PC-3 (cell line): ENCODE measurements at regions not wholly inside any gene's neighbourhood (a gene's known extent, or its start where the extent isn't known, plus 50 kb on each side); places are given as distances from the start of the nearest gene placed in this dataset.

Source experiments
- ATAC-seq: fragments of 200-7000 bp; cut with Tn5 transposase; 2 replicates; pipeline ENCODE4 v1.9.1; 2020; ENCODE audit warnings: mild to moderate bottlenecking, moderate library complexity
- BruUV-seq: library from RNA; stranded (reverse); fragments of 400-500 nt; replicated peaks from 2 replicates; lab custom pipeline; 2021; lab: Mats Ljungman, UMichigan
- CTCF ChIA-PET: fragments of 300-600 bp; sonication (Branson Sonifier 250); formaldehyde crosslinking; loops from one replicate; lab custom pipeline; 2022; ENCODE audit warnings: antibody characterized with exemption; lab: Charles Lee
- POLR2A ChIA-PET: fragments of 300-600 bp; sonication (Branson Sonifier 250); formaldehyde crosslinking; loops from one replicate; lab custom pipeline; 2022; ENCODE audit warnings: antibody characterized with exemption; ENCODE audit not compliant: unreplicated experiment; lab: Charles Lee
- DNase-seq: peaks from one replicate; pipeline ENCODE4 v3.0.0-alpha.2; 2015
- H2AFZ ChIP-seq: fragments of 300-600 bp; sonication (generic); 2 replicates; pipeline ENCODE4 v1.6.0; 2016; ENCODE audit warnings: antibody characterized with exemption, low read length
- H3F3A ChIP-seq: fragments of 300-600 bp; sonication (generic); one replicate; pipeline ENCODE4 v1.6.0; 2017; ENCODE audit warnings: antibody characterized with exemption, low read length, control low read depth, mild to moderate bottlenecking; ENCODE audit not compliant: unreplicated experiment
- H3K27ac ChIP-seq: fragments of 300-600 bp; sonication (generic); 2 replicates; pipeline ENCODE4 v1.5.1; 2016; ENCODE audit warnings: mild to moderate bottlenecking, low read length
- H3K27me3 ChIP-seq: fragments of 300-600 bp; sonication (generic); 2 replicates; pipeline ENCODE4 v1.6.1; 2016; ENCODE audit warnings: low read length, mixed read lengths
- H3K36me3 ChIP-seq: fragments of 300-600 bp; sonication (generic); 2 replicates; pipeline ENCODE4 v1.6.1; 2016; ENCODE audit warnings: low read depth, mixed run types, low read length, mixed read lengths
- H3K4me1 ChIP-seq: fragments of 300-600 bp; sonication (generic); 2 replicates; pipeline ENCODE4 v1.5.1; 2016; ENCODE audit warnings: low read length; ENCODE audit not compliant: insufficient read depth
- H3K4me2 ChIP-seq: fragments of 300-600 bp; sonication (generic); 2 replicates; pipeline ENCODE4 v1.6.0; 2016; ENCODE audit warnings: low read length
- H3K4me3 ChIP-seq: fragments of 300-600 bp; sonication (generic); 2 replicates; pipeline ENCODE4 v1.5.1; 2016; ENCODE audit warnings: mild to moderate bottlenecking, low read length, mixed read lengths
- H3K79me2 ChIP-seq: fragments of 300-600 bp; sonication (generic); 2 replicates; pipeline ENCODE4 v1.6.1; 2017; ENCODE audit warnings: low read length, mixed read lengths
- H3K9ac ChIP-seq: fragments of 300-600 bp; sonication (generic); 2 replicates; pipeline ENCODE4 v1.6.0; 2016; ENCODE audit warnings: mild to moderate bottlenecking, low read length
- H3K9me2 ChIP-seq: fragments of 300-600 bp; sonication (generic); replicated peaks from 2 replicates; pipeline ENCODE4 v1.6.1; 2016; ENCODE audit warnings: mixed run types, low read length, mixed read lengths
- H3K9me3 ChIP-seq: fragments of 300-600 bp; sonication (generic); 2 replicates; pipeline ENCODE4 v1.6.1; 2016; ENCODE audit warnings: low read length, mixed read lengths
- H4K20me1 ChIP-seq: fragments of 300-600 bp; sonication (generic); 2 replicates; pipeline ENCODE4 v1.6.1; 2016; ENCODE audit warnings: low read length, mixed read lengths
- EZH2 ChIP-seq: fragments of 300-600 bp; sonication (generic); IDR thresholded peaks from one replicate; pipeline ENCODE4 v1.6.1; 2017; ENCODE audit warnings: antibody characterized with exemption, mild to moderate bottlenecking, low read length; ENCODE audit not compliant: unreplicated experiment
- EZH2phosphoT487 ChIP-seq: fragments of 300-600 bp; sonication (generic); IDR thresholded peaks from 2 replicates; pipeline ENCODE4 v1.6.1; 2018; ENCODE audit warnings: mild to moderate bottlenecking, antibody characterized with exemption, low read length, borderline replicate concordance
- intact Hi-C: fragments of 100-400 bp; cut with micrococcal nuclease; formaldehyde crosslinking; loops from 2 replicates; pipeline ENCODE4 v1.9.0; 2023
- TF ChIP-seq, protein P1 (sequence below): fragments of 300-600 bp; sonication (generic); conservative IDR thresholded peaks from 2 replicates; pipeline ENCODE4 v1.5.1; 2017; ENCODE audit warnings: antibody characterized with exemption, low read depth, mild to moderate bottlenecking, low read length

GRCh38 chr6:3918469-3918868 is 69.3 kb downstream of the FAM50B start:
- TF ChIP-seq EZH2phosphoT487 (no peak), EZH2 (no peak)
- TF ChIP-seq, protein P1, sequence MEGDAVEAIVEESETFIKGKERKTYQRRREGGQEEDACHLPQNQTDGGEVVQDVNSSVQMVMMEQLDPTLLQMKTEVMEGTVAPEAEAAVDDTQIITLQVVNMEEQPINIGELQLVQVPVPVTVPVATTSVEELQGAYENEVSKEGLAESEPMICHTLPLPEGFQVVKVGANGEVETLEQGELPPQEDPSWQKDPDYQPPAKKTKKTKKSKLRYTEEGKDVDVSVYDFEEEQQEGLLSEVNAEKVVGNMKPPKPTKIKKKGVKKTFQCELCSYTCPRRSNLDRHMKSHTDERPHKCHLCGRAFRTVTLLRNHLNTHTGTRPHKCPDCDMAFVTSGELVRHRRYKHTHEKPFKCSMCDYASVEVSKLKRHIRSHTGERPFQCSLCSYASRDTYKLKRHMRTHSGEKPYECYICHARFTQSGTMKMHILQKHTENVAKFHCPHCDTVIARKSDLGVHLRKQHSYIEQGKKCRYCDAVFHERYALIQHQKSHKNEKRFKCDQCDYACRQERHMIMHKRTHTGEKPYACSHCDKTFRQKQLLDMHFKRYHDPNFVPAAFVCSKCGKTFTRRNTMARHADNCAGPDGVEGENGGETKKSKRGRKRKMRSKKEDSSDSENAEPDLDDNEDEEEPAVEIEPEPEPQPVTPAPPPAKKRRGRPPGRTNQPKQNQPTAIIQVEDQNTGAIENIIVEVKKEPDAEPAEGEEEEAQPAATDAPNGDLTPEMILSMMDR, result no peak
- peaks cover 13% of the 10 kb centered on the region for H3K4me1 ChIP-seq
- no peaks in the 10 kb centered on the region for H3K9me2 ChIP-seq
- H3K79me2 ChIP-seq, result no peaks in the 10 kb centered on the region
- no peak overlapping the region for H3K9ac ChIP-seq
- no peak overlapping the region for H3K4me3 ChIP-seq
- POLR2A ChIA-PET, result no interaction called here
- H3K36me3 ChIP-seq, result no peaks in the 10 kb centered on the region
- no peak overlapping the region for H3K27ac ChIP-seq
- no peak overlapping the region for H3K4me2 ChIP-seq
- no peak for DNase-seq
- CTCF ChIA-PET, result no interaction called here
- no peaks in the 10 kb centered on the region for H3K9me3 ChIP-seq
- H3K27me3 ChIP-seq, result no peaks in the 10 kb centered on the region
- BruUV-seq, result no TSS peak
- intact Hi-C loops, result no loop called here
- peaks cover 4% of the 10 kb centered on the region for H3F3A ChIP-seq
- no peak for ATAC-seq
- no peak overlapping the region for H2AFZ ChIP-seq
- H4K20me1 ChIP-seq, result no peaks in the 10 kb centered on the region

- Histone ChIP-seq H3K4me2 (no peak overlapping the region), H2AFZ (no peak overlapping the region), H3K4me3 (no peak overlapping the region), H3K36me3 (no peaks in the 10 kb centered on the region), H3K9me3 (no peaks in the 10 kb centered on the region), H3K27me3 (no peaks in the 10 kb centered on the region), H4K20me1 (no peaks in the 10 kb centered on the region), H3K4me1 (peaks cover 8% of the 10 kb centered on the region), H3K79me2 (no peaks in the 10 kb centered on the region), H3F3A (peaks cover under 1% of the 10 kb centered on the region), H3K27ac (no peak overlapping the region), H3K9ac (no peak overlapping the region), H3K9me2 (no peaks in the 10 kb centered on the region)
- POLR2A ChIA-PET, result no interaction called here
- BruUV-seq, result no TSS peak
- no peak for TF ChIP-seq EZH2phosphoT487
- TF ChIP-seq, protein P1, result no peak
- CTCF ChIA-PET, result interaction anchor here (0.6 kb wide), 1 partner anchor 63 kb away, joined by 3 read pairs; no protein-coding TSS in a partner anchor
- ATAC-seq (peak; percentile 27; the same call in 1 of the 2 replicates), DNase-seq (no peak)
- intact Hi-C loops, result no loop called here
These were observed 70.0 kb downstream of the FAM50B start for GRCh38 chr6:3919130-3919628.

GRCh38 chr6:3919849-3920248 is 70.7 kb downstream of the FAM50B start:
- Histone ChIP-seq H3K4me1 (peaks cover 3% of the 10 kb centered on the region; the same call in 1 of the 2 replicates), H3K4me2 (no peak overlapping the region), H3K27ac (no peak overlapping the region), H3F3A (no peaks in the 10 kb centered on the region), H3K27me3 (no peaks in the 10 kb centered on the region), H4K20me1 (no peaks in the 10 kb centered on the region), H3K4me3 (no peak overlapping the region), H3K9me2 (no peaks in the 10 kb centered on the region), H3K9me3 (no peaks in the 10 kb centered on the region), H2AFZ (no peak overlapping the region), H3K9ac (no peak overlapping the region), H3K36me3 (no peaks in the 10 kb centered on the region), H3K79me2 (no peaks in the 10 kb centered on the region)
- intact Hi-C loops, result no loop called here
- DNase-seq, result no peak
- no peak; the same call in none of the 2 replicates for ATAC-seq
- CTCF ChIA-PET, result interaction anchor here (0.6 kb wide), 1 partner anchor 64 kb away, joined by 3 read pairs; no protein-coding TSS in a partner anchor
- no TSS peak for BruUV-seq
- no peak for TF ChIP-seq EZH2
- TF ChIP-seq, protein P1, result no peak
- no peak for TF ChIP-seq EZH2phosphoT487
- POLR2A ChIA-PET, result no interaction called here
